Activated effector memory CD4-positive, alpha-beta T cell treated with Interleukin-2 at 50 U/mL for 16 hours (primary cell): ENCODE measurements at regions not wholly inside any gene's neighbourhood (a gene's known extent, or its start where the extent isn't known, plus 50 kb on each side); places are given as distances from the start of the nearest gene placed in this dataset.

Source experiments
- DNase-seq: peaks from one replicate; pipeline ENCODE4 v3.0.0-alpha.2; 2020

DNA sequence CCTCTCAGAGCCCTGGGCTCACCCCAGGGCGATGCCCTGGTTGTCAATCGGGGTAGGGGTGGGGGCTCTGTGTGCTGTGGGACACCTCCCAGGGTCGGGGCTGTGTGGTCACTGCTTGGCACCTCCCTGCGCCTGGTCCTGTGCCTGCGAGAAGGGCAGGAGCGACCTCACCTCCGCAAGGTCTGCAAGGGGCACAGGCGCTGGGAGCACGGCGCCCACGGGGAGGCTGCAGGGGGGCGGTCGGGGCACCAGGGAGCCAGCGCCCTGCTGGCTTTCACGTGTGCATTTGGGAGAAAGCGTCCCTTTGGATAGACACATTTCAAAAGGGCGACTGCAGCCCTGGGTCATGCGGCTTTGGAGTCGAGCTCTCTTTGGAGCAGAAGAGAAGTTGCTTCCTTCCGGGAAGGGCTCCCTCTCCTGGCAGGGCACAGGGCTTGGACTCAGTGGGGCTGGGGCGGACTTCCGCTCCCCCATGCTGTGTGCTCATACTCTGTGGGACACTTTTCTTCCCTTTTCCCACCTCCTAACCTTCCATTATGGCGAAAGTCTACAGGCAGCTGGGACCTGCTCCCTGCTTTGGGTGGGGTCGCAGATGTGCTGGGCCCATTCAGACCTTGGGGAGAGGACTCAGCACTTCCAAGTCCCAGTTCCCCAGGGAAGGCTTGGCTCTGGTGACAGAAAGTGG lies 52.9 kb upstream of the SLC28A3 start:
- no peak for DNase-seq

DNA sequence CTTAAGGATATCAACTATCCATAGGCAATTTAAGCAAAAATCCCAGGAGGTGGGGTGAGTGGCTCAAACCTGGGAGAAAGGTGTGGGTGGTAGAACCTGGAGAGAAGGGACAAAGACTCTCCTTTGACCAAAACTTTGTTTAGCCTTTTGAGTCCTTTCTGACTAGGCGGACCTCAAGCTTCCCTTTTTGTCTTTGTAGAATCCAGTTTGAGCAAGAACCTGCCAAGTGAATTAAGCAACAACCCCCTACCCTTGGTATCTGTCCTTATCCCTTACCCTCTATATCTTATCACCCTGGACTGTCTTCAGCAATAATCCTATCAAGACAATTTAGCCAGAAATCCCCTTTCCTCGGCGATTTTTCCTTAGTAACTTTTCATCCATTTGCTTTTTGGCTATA lies 53.5 kb upstream of the SLC28A3 start:
- no peak for DNase-seq

DNA sequence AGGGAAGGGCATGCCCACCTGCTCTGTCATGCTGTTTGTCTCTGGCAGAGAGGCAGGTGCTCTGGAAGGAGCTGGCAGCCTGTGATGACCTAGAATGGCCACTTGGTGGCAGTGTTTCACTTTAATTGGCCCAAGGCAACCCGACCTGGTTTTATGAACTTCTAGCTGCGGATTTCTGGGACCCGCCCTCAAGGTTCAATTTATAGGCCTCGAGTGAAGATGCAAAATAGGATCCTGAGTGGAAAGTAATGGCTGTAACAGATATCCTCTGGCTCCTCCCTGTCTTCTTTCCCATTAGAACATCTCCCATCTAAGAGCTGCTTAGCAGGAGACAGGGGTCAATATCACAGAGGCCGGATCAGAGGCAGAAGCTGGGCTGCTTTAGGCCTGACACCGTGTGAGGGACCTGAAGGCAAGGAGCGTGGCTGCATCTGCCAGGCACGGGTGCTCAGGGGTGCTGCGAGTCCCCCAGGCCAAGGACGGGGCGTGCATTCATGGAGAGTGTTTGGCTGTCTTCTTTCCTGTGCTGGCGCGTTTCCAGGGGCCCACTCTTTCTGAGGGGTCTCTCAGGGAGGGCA lies 56.7 kb upstream of the SLC28A3 start:
- peak; percentile 39 for DNase-seq

DNA sequence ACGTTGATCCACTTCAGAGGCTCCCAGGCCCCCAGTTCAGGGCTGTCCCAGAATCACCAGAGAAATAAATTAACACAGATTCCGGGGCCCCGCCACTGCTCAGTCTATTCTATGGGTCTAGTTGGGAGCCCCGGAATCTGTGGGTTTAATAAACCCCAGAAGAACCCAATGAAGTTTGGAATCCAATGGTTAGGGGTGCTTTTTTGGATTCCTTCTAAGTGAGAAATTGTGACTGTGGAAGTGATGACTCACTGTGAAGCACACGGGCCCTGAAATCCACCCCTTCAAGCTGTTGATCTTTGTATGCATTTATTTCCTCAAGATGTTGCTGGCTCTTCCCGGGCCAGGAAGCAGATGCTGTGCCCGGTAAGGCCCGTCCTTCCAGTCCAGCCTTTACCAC lies 57.3 kb upstream of the SLC28A3 start:
- DNase-seq: no peak

DNA sequence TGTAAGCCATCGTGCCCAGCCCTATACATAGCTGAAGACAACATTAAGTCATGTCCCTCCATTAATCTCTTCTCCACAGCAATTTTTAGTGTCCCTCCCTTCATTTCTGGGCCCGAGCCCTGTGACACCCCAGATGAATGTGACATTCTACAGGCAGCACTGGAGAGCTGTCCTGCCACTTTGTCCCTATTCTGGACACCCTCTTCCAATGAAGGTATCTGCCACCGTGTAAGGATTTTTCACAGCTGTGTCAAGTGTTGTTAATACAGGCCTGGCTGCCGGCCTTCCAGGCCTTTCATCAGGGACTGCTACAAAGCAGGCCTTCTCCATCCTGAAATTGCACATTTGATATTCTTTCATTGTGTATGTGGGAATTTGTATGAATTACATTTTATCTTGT lies 62.0 kb upstream of the SLC28A3 start:
- DNase-seq: no peak

DNA sequence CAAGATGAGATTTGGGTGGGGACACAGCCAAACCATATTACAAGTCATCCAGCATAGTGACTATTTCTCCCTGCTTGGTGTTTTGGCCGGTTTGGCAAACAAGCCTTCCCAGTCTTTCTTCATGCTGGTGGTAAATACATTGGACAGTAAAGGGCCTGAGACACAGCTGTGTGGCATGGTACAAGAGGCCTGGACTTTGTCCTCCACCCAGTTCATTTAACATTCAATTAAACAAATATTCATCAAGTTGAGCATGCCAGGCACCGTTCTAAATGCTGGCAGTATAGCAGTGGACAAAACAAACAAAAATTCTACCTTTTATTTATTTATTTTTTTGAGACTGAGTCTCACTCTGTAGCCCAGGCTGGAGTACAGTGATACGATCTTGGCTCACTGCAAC lies 62.7 kb upstream of the SLC28A3 start:
- no peak for DNase-seq

DNA sequence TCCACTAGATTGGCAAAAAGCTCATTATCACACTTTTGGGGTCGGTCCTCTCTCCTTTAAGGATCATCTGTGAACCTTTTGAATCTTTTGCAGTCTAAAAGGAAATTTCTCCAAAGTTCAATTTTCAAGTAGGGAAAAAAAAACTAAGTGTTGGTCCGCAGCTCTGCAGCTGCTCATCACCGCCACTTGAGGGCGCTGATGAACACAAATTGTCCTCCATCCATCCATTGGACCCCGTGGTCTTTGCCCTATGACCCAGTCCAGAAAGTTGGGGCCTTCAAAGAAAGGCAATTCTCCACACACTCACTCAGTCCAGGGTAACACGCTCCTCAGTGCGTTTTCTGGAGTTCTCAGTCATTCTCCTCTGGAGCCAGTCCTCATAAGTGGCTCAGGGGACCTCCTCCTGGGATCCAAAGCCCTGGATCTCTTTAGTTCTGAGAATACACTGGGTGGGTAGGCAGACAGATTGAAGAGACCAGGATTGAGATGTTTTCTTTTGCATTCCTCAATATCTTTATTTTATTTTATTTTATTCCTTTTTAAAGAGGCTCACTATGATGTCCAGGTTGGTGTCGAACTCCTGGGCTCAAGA lies 63.6 kb upstream of the SLC28A3 start:
- DNase-seq: no peak

DNA sequence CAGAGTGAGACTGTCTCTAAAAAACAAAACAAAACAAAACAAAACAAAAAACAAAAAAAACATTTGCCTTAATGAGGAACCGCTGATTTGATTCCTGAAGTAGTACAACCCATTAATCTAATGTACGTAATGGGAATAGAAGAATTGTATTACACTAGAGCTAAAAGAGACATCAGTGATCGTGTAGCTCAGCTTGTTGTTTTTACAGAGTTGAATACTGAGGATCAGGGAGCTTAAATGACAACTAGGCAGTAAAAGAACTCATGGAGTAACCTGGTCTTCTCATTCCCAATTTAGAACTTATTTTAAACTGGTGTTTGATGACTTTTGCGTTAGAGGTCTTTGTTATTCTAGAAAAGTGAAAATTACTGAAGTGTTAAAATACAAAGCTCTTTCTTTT lies 65.1 kb upstream of the SLC28A3 start:
- no peak for DNase-seq

DNA sequence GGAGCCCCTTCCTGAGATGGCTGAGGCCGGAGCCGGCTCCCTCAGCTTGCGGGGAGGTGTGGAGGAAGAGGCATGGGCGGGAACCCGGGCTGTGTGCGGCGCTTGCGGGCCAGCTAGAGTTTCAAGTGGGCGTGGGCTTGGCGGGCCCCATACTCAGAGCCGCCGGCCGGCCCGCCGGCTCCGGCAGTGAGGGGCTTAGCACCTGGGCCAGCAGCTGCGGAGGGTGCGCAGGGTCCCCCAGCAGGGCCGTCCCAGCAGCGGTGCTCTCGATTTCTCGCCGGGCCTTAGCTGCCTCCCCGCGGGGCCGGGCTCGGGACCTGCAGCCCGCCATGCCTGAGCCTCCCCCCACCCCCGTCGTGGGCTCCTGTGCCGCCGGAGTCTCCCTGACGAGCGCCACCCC lies 67.9 kb upstream of the SLC28A3 start:
- no peak for DNase-seq

DNA sequence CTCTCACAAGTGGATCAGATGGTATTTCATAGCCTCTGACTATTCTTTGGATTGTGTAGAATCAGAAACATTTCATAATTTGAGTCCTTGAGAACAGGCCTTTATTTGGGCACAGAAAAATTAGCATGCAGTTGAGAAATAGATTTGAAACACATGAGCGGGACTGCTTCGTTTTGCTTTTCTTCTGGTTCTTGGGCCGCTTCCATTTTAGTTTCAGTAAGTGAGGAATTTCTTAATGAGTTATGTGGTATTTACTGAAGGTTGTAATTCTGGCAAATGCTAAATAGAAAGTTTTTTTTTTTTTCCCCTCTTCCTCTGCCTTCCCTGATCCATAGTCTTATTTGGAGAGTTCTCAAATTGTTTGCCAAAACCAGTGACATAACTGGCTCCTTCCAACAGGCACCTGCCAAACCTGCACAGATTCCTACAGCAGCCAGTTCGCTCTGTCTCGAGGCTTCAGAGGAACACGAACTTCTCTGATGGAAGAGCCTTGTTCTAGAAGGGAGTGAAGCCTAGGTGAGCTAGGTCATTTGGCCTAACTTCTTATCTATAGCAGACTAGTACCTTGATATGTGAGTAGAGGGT lies 71.2 kb upstream of the SLC28A3 start:
- DNase-seq: no peak

DNA sequence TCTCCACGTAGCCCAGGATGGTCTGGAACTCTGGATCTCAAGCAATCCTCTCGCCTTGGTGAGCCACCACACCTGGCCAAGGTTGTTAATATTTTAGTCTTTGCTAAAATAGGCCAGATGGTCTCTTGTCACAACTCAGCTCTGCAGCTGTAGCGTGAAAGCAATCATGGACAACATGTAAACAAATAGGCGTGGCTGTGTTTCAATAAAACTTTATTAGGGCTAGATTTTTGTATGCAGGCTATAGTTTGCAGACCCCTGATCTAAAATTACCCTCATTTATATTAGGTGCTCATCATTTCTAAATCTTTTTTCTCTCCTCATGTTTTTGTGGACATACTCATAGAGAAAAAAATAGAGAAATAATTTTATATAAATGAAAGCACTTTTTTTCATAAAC lies 72.1 kb upstream of the SLC28A3 start:
- DNase-seq: no peak

DNA sequence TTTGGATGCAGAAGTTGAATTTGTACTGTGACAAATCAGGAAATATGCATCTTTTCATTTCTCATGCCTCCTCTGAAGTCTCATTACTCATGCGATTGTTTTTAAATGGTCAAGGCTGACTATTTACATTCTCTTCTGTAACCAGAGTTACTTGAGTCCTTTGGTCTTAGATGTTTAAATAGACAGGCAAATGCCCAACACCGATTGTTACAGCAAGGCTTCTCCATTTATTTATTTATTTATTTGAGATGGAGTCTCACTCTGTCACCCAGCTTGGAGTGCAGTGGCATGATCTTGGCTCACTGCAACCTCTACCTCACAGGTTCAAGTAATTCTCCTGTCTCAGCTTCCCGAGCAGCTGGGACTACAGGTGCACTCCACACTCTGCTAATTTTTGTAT lies 72.7 kb upstream of the SLC28A3 start:
- no peak for DNase-seq

DNA sequence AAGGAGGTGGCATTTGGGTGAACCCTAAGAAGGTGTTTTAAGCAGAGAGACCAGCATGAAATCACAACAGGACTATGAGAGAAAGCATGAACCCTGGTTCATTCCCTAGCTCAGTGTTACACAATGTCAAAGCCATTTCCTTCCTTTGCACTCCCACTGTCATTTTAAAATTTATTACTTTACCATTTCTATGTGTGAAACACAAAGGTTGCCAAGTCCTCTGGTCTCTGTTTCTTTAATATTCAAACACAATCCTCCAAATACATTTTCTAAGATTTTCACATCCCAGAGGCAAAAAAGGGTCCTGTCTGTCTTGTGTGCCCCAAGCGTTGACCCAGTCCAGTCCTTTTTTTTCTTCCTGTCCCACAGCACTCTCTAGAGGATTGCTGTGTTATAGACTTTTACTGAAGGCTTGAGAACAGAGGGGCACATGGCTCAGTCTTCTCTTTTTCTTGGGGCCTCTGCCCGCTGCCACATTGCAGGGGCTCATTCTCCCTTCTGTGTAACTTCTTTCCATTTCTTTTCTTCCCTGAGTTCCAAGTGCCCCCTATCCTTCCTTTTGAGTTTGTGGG lies 78.6 kb upstream of the SLC28A3 start:
- DNase-seq: no peak

DNA sequence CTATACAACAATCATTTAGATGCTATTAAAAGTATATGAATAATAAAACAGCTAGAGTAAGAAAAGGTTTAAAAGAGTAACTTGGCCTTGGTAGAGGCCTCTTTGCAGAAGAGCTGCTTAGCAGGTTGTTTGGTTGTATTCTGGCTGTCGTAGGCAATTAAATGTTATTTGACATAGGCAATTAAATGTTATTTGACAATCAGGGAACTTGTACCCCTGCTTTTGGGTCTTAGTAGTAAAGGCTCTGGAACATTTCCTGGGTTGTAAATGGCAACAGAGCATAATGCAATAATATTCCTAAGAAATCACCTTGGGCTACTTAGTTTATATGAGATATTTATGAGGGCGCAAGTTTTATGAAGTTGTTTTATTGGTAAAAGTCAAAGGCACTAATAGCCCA lies 84.4 kb upstream of the SLC28A3 start:
- no peak for DNase-seq

DNA sequence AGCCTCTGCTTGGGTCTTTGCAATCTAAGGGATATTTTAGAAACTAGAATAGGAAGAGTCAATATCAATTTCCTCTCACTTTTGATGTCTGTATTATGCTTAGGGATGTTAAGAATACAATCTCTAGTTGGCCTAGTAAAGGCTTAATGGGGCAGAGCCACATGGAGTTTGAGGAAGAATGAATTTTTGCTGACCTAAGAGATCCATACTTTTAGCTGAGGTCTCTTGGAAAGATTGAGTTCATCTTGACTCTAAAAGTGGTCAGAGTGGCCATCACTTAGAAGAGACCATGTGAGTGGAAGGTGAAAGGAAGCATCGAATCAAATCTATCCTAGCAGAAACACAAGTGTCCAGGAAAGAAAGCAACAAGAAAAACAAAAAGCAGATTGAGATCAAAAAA lies 92.2 kb upstream of the SLC28A3 start:
- no peak for DNase-seq

DNA sequence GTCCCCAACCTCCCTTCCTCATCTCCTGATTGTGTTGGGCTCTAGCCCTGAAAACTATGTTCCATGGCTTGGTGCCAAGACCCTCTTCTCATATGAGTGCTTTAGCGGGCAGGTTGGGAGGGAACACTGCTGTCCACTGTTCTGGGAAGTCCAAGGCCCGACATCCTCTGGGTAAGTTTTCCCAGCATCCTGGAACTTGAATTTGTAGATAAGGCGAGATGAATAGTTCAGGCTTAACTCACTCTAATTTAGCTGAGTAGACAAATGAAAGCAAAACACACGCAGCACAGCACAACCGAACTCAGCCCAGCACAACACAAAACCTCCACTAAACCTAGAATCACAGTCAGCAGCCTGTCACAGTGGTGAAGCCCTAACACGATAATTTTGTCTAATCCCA lies 95.3 kb upstream of the SLC28A3 start:
- no peak for DNase-seq

DNA sequence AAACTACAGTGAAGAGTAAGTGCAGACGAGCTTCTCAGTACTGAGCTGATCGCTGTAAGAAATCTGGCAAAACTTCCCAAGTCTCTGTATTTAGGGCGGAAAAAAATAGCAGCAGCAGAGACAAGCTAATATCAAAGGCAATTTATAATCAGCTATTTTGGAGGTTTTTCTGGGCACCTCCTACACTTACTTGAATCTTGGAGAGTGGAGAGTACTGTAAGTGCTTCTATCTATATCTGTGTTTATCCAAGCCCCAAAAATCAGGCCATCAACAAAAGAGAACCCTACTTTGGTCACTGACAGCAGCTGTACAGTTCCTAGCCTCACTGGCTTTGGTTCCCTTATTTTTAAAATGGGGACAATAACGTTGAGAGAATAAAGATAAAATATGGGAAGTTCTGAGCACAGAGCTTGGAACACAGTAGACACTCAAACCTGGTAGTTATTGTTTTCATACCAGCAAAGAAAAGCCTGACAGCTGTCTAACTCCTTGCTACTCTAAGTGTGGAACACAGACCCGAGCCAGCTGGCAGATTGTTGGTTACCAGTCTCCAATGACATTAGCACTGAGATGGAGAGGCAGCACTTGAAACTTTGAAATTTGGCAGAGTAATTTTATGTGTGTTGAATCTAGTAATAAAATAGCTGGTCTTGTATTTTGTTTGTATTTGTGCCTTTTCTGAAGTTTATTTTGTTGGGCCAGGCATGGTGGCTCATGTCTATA lies 96.0 kb upstream of the SLC28A3 start:
- no peak for DNase-seq

DNA sequence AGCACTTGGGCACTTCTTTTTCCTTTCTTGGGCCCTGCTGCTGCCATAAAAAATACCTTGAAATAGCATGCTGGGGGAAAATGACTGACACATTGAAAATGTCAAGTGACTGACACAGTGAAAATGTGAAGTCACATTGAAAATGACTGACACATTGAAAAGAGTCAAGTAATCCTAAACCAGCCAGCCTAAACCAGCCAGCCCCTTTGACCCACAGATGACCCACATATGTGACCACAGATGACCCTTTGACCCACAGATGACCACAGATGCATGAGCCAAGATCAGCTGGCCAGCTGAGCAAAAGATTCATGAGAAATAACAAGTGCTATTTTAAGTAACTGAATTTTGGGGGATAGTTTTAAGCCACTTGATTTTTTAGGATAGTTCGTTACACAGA lies 97.8 kb upstream of the SLC28A3 start:
- DNase-seq: no peak

DNA sequence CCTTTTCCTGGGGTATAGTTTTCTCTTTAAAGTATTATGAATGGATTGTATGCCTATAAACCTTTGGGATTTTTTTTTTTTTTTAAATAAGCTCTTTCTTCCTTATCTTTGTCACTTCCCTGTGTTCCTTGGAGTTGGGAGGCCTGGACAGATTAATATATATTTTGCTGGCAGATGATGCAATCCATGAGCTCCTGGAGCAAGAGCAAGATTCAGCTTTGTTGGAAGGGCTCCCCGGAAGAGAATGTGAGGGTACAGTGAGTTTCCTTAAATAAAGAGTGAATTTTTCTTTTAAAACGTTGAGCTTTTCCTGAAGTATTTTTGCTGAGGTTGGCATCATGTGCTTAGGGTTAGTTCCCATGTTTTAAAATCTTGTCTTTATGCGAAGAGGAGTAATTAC lies 98.7 kb upstream of the SLC28A3 start:
- DNase-seq: no peak

DNA sequence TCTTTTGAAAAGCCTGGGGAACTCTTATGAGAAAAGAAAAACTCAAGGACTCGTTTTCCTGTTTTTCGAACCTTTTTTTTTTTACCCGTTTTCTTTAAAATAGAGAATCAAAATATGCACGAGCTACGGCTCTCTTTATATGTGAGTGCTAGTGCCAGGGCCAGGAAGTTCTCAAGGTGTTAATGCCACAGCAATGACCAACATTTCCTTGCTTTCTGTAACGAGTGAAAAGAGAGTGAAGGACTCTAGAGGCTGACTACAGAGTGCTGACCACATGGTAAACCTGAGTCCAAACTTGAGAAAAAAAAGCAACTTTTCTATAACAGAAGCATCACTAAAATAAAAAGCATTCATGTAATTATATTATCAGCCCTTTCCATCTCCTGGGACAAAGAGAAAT lies 102.2 kb upstream of the SLC28A3 start:
- no peak for DNase-seq

DNA sequence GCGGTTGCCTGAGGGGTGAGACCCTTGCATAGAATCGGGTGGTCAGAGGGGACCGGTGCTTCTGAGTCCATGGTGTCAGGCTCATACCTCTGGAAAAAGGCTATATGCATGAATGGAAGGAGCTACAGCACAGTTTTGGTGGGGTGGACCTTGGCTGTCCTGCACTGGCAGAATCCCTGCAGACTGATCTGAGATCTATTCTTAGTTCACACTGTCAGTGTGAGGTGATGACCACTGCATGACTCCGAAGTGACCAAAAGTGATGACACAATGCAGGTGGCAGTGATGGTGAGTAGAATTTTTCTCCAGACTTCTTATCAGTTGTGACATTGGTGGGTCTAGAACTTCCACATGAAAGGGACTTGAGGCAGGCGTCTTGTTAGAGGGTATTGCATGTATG lies 105.2 kb upstream of the SLC28A3 start:
- DNase-seq: no peak

DNA sequence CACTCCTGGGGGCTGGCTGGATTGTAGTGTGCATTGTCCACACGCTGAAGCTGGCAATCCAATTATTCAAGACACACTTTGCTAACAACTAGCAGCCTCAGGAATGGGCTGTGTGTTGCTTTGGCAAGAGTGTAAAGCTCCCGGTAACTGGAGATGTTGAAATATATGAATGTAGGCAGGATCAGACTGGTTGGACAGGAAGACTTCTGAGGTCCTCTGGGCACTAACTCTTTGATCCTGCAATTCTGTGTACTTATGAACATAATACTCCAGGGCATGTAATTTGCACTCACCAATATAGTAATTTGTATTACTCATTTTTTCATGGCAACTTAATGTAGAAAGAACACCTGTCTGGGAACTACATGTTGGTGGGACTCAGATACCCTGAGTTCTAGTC lies 106.7 kb upstream of the SLC28A3 start:
- DNase-seq: no peak

DNA sequence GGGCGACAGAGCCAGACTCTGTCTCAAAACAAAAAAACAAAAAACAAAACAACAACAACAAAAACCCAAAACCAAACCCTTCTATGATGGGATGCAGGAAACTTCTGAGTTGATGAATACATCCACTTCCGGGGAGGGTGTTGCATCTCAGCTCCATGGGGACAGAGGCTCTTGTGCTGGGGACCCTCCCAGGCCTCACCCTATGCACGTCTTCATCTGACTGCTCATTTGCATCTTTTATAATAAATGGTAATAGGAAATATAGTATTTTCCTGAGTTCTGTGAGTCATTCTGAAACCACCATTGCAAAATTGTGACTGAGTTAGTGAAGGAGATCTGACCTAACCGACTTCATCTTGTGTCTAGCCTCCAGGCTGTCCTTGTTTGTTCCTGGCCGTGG lies 109.5 kb upstream of the SLC28A3 start:
- DNase-seq: no peak

DNA sequence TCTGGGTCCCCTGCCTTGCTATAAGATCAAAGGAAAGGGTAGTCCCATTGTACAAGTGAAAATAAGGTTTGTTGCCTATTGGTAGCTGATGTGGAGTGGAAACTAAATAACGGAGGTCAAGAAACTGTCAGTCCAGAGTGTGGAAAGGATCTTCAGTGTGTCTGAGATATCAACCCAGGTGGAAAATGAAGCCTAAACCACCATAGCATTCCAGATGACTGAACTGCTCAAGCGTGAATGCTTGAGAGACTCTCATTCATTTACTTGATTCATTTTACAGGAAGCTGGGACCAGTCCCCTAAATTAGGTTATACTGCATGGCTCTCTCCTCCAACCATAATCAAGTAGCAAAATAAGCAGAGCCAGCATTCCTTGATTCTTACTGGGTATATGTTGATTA lies 116.0 kb upstream of the SLC28A3 start:
- no peak for DNase-seq
